Neural cell (in vitro differentiated cells): ENCODE measurements at regions not wholly inside any gene's neighbourhood (a gene's known extent, or its start where the extent isn't known, plus 50 kb on each side); places are given as distances from the start of the nearest gene placed in this dataset.

Experiments used
- H2AFZ ChIP-seq: fragments of 200-600, 300-800 bp; sonication (generic), shearing (Covaris generic); 2 replicates; pipeline ENCODE4 v1.6.0; 2014; ENCODE audit warnings: low read depth, mild to moderate bottlenecking, antibody characterized with exemption, low read length, moderate library complexity
- H3F3A ChIP-seq: fragments of 200-600 bp; shearing (Covaris generic); 2 replicates; pipeline ENCODE4 v1.6.1; 2016; ENCODE audit warnings: mild to moderate bottlenecking, moderate library complexity, mixed read lengths, antibody characterized with exemption, low read length; ENCODE audit not compliant: insufficient read depth, poor library complexity, severe bottlenecking
- H3K27ac ChIP-seq: fragments of 200-600, 300-800 bp; sonication (generic), shearing (Covaris generic); 2 replicates; pipeline ENCODE4 v1.5.1; 2014; ENCODE audit warnings: mild to moderate bottlenecking, low read length, moderate library complexity
- H3K27me3 ChIP-seq: fragments of 300-800, 200-600 bp; sonication (generic), shearing (Covaris generic); 2 replicates; pipeline ENCODE4 v1.6.0; 2014; ENCODE audit warnings: mild to moderate bottlenecking, low read depth, low read length, moderate library complexity; ENCODE audit not compliant: insufficient read depth
- H3K36me3 ChIP-seq: fragments of 300-800, 200-600 bp; sonication (generic), shearing (Covaris generic); 2 replicates; pipeline ENCODE4 v1.5.1; 2014; ENCODE audit warnings: mild to moderate bottlenecking, antibody characterized with exemption, low read length, moderate library complexity; ENCODE audit not compliant: insufficient read depth
- H3K4me2 ChIP-seq: fragments of 300-800, 200-600 bp; sonication (generic), shearing (Covaris generic); 2 replicates; pipeline ENCODE4 v1.6.0; 2014; ENCODE audit warnings: mild to moderate bottlenecking, low read length
- H3K4me3 ChIP-seq: fragments of 300-800, 200-600 bp; sonication (generic), shearing (Covaris generic); 2 replicates; pipeline ENCODE4 v1.5.1; 2014; ENCODE audit warnings: mild to moderate bottlenecking, low read length, moderate library complexity
- H3K79me2 ChIP-seq: fragments of 200-600 bp; shearing (Covaris generic); replicated peaks from 2 replicates; pipeline ENCODE4 v1.6.0; 2014; ENCODE audit warnings: mild to moderate bottlenecking, low read length, moderate library complexity; ENCODE audit not compliant: insufficient read depth
- H3K9ac ChIP-seq: fragments of 300-800, 200-600 bp; sonication (generic), shearing (Covaris generic); 2 replicates; pipeline ENCODE4 v1.6.1; 2016; ENCODE audit warnings: mild to moderate bottlenecking, low read length, mixed read lengths
- H3K9me2 ChIP-seq: fragments of 200-600 bp; shearing (Covaris generic); 2 replicates; pipeline ENCODE4 v1.6.1; 2016; ENCODE audit warnings: mild to moderate bottlenecking, low read length, mixed read lengths; ENCODE audit not compliant: insufficient read depth
- H3K9me3 ChIP-seq: fragments of 200-600, 300-800 bp; sonication (generic), shearing (Covaris generic); 2 replicates; pipeline ENCODE4 v1.6.1; 2016; ENCODE audit warnings: mild to moderate bottlenecking, mixed run types, low read length, moderate library complexity, mixed read lengths
- H4K20me1 ChIP-seq: fragments of 200-600 bp; shearing (Covaris generic); 2 replicates; pipeline ENCODE4 v1.6.1; 2016; ENCODE audit warnings: mild to moderate bottlenecking, mixed run types; ENCODE audit not compliant: insufficient read depth
- CTCF ChIP-seq: fragments of 450-650 bp; IDR thresholded peaks from 2 replicates; pipeline ENCODE4 v1.5.1; 2014; ENCODE audit warnings: antibody characterized with exemption, mild to moderate bottlenecking, moderate library complexity; ENCODE audit not compliant: poor library complexity, severe bottlenecking
- EP300 ChIP-seq: fragments of 450-650 bp; conservative IDR thresholded peaks from 2 replicates; pipeline ENCODE4 v1.6.1; 2014; ENCODE audit warnings: antibody characterized with exemption, mild to moderate bottlenecking, moderate library complexity; ENCODE audit not compliant: poor library complexity, severe bottlenecking
- EZH2 ChIP-seq: fragments of 200-600, 300-800 bp; shearing (Covaris generic), sonication (generic); IDR thresholded peaks from 2 replicates; pipeline ENCODE4 v1.6.1; 2014; ENCODE audit warnings: antibody characterized with exemption, low read length, borderline replicate concordance, mild to moderate bottlenecking; ENCODE audit not compliant: insufficient read depth, poor library complexity, severe bottlenecking
- MXI1 ChIP-seq: fragments of 450-650 bp; conservative IDR thresholded peaks from 2 replicates; pipeline ENCODE4 v1.6.1; 2014; ENCODE audit warnings: antibody characterized with exemption, mild to moderate bottlenecking; ENCODE audit not compliant: poor library complexity, severe bottlenecking
- POLR2AphosphoS5 ChIP-seq: IDR thresholded peaks from 2 replicates; pipeline ENCODE4 v1.6.1; 2012
- RAD21 ChIP-seq: fragments of 450-650 bp; conservative IDR thresholded peaks from 2 replicates; pipeline ENCODE4 v1.6.1; 2014; ENCODE audit warnings: antibody characterized with exemption, mild to moderate bottlenecking, moderate library complexity
- SMC3 ChIP-seq: fragments of 450-650 bp; conservative IDR thresholded peaks from 2 replicates; pipeline ENCODE4 v1.6.1; 2014; ENCODE audit warnings: antibody characterized with exemption, mild to moderate bottlenecking, moderate library complexity; ENCODE audit not compliant: poor library complexity
- TAF1 ChIP-seq: IDR thresholded peaks from 2 replicates; pipeline ENCODE4 v1.6.1; 2012; ENCODE audit warnings: low read depth
- TF ChIP-seq, protein P1 (sequence below): IDR thresholded peaks from 2 replicates; pipeline ENCODE4 v1.6.1; 2012; ENCODE audit warnings: borderline replicate concordance

DNA sequence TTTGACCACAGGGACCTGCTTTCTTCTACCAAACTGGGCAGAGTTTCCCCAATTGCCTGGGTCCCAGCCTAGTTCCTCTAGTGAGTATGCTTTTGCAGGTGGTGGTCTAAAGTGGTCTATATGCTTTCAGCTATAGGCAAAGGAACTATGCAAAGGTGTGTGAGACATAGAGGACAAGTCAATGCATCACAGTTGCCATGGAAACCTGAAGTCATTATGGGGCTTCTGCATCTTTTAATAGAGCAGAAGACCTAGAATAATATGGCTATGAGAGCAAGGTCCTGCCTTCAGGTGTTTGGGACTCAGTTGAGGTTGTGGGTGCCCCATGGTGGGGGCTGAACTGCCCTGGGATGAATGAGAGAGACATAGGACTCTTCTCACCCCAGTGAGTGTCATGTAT is 92.1 kb upstream of the RAB40AL start:
- Histone ChIP-seq H3K27ac (no peak overlapping the region), H4K20me1 (no peaks in the 10 kb centered on the region), H3K9me3 (no peaks in the 10 kb centered on the region), H3K9me2 (no peaks in the 10 kb centered on the region), H3K9ac (no peak overlapping the region), H3K79me2 (no peaks in the 10 kb centered on the region), H3K4me3 (no peak overlapping the region), H3K4me2 (no peak overlapping the region), H3K36me3 (no peaks in the 10 kb centered on the region), H3F3A (no peaks in the 10 kb centered on the region), H2AFZ (no peak overlapping the region), H3K27me3 (no peaks in the 10 kb centered on the region)
- TF ChIP-seq CTCF (no peak), EP300 (no peak), MXI1 (no peak), SMC3 (no peak), TAF1 (no peak), POLR2AphosphoS5 (no peak), RAD21 (no peak), EZH2 (no peak)
- TF ChIP-seq, protein P1, sequence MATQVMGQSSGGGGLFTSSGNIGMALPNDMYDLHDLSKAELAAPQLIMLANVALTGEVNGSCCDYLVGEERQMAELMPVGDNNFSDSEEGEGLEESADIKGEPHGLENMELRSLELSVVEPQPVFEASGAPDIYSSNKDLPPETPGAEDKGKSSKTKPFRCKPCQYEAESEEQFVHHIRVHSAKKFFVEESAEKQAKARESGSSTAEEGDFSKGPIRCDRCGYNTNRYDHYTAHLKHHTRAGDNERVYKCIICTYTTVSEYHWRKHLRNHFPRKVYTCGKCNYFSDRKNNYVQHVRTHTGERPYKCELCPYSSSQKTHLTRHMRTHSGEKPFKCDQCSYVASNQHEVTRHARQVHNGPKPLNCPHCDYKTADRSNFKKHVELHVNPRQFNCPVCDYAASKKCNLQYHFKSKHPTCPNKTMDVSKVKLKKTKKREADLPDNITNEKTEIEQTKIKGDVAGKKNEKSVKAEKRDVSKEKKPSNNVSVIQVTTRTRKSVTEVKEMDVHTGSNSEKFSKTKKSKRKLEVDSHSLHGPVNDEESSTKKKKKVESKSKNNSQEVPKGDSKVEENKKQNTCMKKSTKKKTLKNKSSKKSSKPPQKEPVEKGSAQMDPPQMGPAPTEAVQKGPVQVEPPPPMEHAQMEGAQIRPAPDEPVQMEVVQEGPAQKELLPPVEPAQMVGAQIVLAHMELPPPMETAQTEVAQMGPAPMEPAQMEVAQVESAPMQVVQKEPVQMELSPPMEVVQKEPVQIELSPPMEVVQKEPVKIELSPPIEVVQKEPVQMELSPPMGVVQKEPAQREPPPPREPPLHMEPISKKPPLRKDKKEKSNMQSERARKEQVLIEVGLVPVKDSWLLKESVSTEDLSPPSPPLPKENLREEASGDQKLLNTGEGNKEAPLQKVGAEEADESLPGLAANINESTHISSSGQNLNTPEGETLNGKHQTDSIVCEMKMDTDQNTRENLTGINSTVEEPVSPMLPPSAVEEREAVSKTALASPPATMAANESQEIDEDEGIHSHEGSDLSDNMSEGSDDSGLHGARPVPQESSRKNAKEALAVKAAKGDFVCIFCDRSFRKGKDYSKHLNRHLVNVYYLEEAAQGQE: no peak

GRCh38 chrX:102846544-102847236 is 90.4 kb upstream of the RAB40AL start:
- H3K4me2 ChIP-seq: no peak overlapping the region
- H3K36me3 ChIP-seq: no peaks in the 10 kb centered on the region

More at GRCh38 chrX:102846544-102847236, 90.4 kb upstream of the RAB40AL start:
- Histone ChIP-seq H3K4me3 (no peak overlapping the region), H3F3A (no peaks in the 10 kb centered on the region), H2AFZ (no peak overlapping the region), H3K27me3 (no peaks in the 10 kb centered on the region), H3K9me2 (no peaks in the 10 kb centered on the region), H3K27ac (no peak overlapping the region), H3K9me3 (no peaks in the 10 kb centered on the region), H3K9ac (no peak overlapping the region), H3K79me2 (no peaks in the 10 kb centered on the region), H4K20me1 (no peaks in the 10 kb centered on the region)
- no peak for TF ChIP-seq EZH2
- TF ChIP-seq EP300: no peak
- no peak for TF ChIP-seq RAD21
- no peak for TF ChIP-seq MXI1
- TF ChIP-seq SMC3: no peak
- no peak for TF ChIP-seq POLR2AphosphoS5
- TF ChIP-seq TAF1: no peak
- TF ChIP-seq, protein P1: no peak
- no peak for TF ChIP-seq CTCF
